ENCODE measurements at regions not wholly inside any gene's neighbourhood (a gene's known extent, or its start where the extent isn't known, plus 50 kb on each side); places are given as distances from the start of the nearest gene placed in this dataset.

DNA sequence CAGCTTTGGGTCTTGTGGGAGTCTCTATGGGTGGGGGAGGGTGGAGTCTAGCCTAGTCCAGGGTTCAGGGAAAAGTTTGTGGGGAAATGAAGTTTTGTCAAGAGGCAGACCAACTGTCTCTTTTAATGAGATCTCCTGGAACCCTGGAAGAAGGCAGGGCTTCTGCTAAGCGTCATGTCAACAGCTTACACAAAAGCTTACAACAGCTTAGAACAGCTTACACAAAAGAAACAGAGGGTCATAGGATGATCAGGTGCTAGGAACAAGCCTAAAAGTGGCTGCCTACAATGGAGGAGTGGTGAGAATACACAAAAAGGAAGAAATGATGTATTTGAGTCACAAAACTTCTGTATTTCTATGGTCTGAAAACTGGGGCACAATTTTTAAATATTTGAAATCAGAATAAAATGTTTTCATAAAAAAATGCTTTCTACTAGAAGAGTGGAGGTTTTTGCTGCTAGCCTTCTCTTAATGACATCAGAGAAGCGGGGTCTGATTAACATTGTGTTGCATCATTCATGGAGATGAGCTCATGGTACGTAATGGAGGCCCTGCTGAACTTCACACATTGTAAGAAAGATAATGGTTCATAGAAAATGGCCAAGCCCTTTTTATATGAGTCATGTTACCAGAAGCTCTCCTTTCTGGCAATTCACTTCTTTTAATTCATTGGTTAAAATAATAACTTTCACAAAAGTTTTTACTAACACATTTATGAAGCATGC lies 351.0 kb downstream of the PIK3C3 start:
- Histone ChIP-seq H3K79me2 (ENCODE audit: insufficient read depth, low read length) (no peaks in the 10 kb centered on the region), H2BK5ac (ENCODE audit: insufficient read length, low read length) (no peak overlapping the region), H4K20me1 (ENCODE audit: control insufficient read depth, insufficient read depth, insufficient read length) (no peaks in the 10 kb centered on the region), H4K8ac (replicated peaks; ENCODE audit: insufficient read length, low read depth, low read length) (no peak overlapping the region), H3K9ac (ENCODE audit: extremely low read depth, insufficient read length, low read length) (no peak overlapping the region), H3K4me1 (ENCODE audit: insufficient read depth, low read length) (no peaks in the 10 kb centered on the region), H2AFZ (ENCODE audit: low read length) (no peak overlapping the region), H3K14ac (ENCODE audit: insufficient read depth, low read length) (no peak overlapping the region), H3K56ac (ENCODE audit: insufficient read length, low read depth, low read length) (no peak overlapping the region), H2BK12ac (ENCODE audit: insufficient read length, low read depth, low read length) (no peak overlapping the region), H3K18ac (ENCODE audit: insufficient read length, low read depth, low read length) (no peak overlapping the region), H3K27ac (ENCODE audit: insufficient read length, low read depth, low read length) (no peak overlapping the region), H3K4me2 (ENCODE audit: insufficient read depth, insufficient read length, low read length) (no peak overlapping the region), H2BK15ac (ENCODE audit: low read depth, low read length) (no peak overlapping the region), H3K23me2 (ENCODE audit: insufficient read length, low read depth, low read length, poor library complexity, severe bottlenecking) (no peaks in the 10 kb centered on the region), H3K27me3 (ENCODE audit: insufficient read depth, low read length) (no peaks in the 10 kb centered on the region), H3K23ac (ENCODE audit: insufficient read length, low read depth, low read length) (no peak overlapping the region), H3K9me3 (ENCODE audit: control insufficient read depth, low read depth, low read length) (no peaks in the 10 kb centered on the region), H2AK5ac (ENCODE audit: insufficient read length, low read length) (no peak overlapping the region), H2BK120ac (ENCODE audit: low read depth, low read length, poor library complexity, severe bottlenecking) (no peak overlapping the region), H2BK20ac (ENCODE audit: low read depth, low read length, poor library complexity, severe bottlenecking) (no peak overlapping the region), H4K5ac (ENCODE audit: insufficient read length, low read depth, low read length) (no peak overlapping the region), H3K4ac (ENCODE audit: low read depth, low read length) (no peak overlapping the region), H4K91ac (ENCODE audit: insufficient read length, low read depth, low read length) (no peak overlapping the region), H3K79me1 (ENCODE audit: insufficient read depth, low read depth, low read length, poor library complexity, severe bottlenecking) (no peaks in the 10 kb centered on the region), H3T11ph (ENCODE audit: low read length) (no peak overlapping the region)
- TF ChIP-seq, protein P1, sequence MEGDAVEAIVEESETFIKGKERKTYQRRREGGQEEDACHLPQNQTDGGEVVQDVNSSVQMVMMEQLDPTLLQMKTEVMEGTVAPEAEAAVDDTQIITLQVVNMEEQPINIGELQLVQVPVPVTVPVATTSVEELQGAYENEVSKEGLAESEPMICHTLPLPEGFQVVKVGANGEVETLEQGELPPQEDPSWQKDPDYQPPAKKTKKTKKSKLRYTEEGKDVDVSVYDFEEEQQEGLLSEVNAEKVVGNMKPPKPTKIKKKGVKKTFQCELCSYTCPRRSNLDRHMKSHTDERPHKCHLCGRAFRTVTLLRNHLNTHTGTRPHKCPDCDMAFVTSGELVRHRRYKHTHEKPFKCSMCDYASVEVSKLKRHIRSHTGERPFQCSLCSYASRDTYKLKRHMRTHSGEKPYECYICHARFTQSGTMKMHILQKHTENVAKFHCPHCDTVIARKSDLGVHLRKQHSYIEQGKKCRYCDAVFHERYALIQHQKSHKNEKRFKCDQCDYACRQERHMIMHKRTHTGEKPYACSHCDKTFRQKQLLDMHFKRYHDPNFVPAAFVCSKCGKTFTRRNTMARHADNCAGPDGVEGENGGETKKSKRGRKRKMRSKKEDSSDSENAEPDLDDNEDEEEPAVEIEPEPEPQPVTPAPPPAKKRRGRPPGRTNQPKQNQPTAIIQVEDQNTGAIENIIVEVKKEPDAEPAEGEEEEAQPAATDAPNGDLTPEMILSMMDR (conservative IDR thresholded peaks at IDR 0.05) = no peak
- no CpG with 5 or more reads among the region's 3 CpGs for WGBS (ENCODE audit: extremely low coverage, insufficient read length, low lambda C conversion rate)
- H3K36me3 Mint-ChIP-seq (ENCODE audit: insufficient read depth in 1 of 3, low read depth in 3 of 3) = peaks cover 11 to 13% (median 11%) of the 10 kb centered on the region in 3 experiments; a peak in 6 of 7 replicates
- no peak for DNase-seq
- no peaks in the 10 kb centered on the region; the same call in 1 of the 2 replicates for H3K27me3 Mint-ChIP-seq (ENCODE audit: low read depth)
- H3K9me3 Mint-ChIP-seq = peaks cover 7 to 14% of the 10 kb centered on the region in 2 experiments; a peak in 4 of 5 replicates
- H3K27ac Mint-ChIP-seq = no peak overlapping the region
- peaks cover 8 to 10% of the 10 kb centered on the region in 2 experiments for H3K4me1 Mint-ChIP-seq
- H3K4me3 Mint-ChIP-seq = no peak overlapping the region
